ENCODE measurements at regions not wholly inside any gene's neighbourhood (a gene's known extent, or its start where the extent isn't known, plus 50 kb on each side); places are given as distances from the start of the nearest gene placed in this dataset.

DNA sequence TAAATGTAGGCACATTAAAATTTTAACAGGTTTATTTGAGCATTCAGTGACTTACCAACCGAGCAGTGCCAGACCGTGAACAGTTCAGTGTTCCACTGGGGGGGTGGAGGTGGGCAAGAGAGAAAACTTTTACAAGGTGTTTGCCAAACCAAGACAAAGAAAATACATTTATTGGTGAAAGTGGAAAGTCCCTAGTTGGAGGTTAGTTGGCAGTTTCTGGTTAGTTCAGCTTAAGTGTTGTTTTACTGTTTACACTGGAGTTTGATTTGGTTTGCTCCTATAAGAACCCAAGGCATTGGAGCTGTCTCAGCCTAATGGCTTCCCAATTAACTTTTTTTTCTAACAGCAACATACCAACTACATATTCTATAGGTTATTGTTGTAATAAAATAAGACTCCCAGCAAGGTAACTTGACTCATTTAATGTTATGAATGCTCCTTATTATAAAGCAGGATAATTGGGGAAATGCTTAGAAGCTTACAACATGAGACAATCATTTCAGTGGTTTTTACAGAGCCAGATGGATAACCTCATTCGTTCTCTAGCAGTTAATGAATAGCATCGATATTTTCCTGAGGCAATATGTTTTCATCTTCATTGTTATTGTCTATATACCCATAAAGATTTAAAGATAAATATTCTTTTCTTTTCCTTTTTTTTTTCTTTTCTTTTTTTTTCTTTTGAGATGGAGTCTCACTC is 115.8 kb downstream of the ETNK1 start:
- DNase-seq, result no peak

DNA sequence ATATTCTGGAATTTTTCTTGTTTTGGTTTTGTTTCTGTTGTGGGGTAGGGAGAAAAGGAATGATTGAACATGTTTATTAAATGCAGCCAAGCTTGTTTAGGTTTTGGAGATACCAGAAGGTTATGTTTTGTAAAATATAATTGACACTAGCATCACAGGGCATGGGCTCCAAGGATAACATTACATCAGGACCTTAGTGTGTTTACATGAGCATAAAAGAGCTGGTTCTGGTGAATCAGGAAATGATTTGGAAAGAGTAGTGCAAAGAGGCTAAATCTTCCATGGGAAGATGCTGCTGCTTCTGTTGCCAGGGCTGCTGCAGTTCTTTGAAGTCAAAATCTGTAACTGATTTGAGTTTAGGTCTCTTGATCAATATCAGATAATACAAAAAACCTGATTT is 118.7 kb downstream of the ETNK1 start:
- DNase-seq, result no peak

DNA sequence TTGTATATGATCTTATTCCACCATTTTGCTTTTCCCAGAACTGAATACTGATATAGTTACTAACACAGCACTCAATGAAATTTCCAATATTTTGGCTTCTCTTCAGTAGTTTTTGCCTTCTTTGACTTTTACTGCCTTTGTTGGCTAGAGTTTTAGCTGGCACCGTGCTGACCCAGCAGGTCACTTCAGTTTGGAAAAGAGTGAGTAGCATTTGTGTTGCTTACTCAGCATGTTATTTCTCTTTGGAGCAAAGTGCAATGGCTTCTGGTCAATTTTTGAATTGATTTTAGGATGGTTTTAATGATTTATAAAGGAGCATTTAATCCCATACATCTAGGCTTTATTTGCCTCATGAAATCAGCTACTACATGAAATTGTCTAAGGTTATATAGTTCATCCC is 119.2 kb downstream of the ETNK1 start:
- DNase-seq, result no peak

DNA sequence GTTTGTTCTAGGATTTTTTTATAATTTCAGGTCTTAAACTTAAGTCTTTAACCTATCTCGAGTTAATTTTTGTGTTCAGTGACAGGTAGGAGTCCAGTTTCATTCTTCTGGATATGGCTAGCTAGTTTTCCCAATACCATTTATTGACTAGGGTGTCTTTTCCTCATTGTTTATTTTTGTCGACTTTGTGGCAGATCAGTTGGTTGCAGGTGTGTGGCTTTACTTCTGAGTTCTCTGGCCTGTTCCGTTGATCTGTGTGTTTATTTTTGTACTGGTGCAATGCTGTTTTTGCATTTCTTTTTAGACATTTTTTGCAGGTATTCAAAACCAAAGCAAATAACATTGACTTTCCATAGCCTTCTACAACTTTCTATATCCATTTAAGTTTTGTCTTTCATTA is 121.7 kb downstream of the ETNK1 start:
- DNase-seq, result no peak

DNA sequence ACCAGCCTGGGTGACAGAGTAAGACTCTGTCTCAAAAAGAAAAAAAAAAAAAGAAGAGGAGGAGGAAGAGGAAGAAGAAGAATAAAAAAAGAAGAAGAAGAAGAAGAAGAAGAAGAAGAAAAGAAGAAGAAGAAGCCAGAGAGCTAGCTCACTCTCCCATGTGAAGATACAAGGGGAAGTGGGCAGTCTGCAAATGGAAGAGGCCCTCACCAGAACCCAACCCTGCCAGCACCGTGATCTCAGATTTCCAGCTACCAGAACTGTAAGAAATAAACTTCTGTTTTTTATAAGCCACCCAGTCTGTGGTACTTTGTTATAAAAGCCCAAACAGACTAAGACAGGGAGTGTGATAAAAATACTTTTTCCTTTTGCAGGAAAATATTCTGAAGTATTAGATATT is 130.7 kb downstream of the ETNK1 start:
- no peak for DNase-seq

DNA sequence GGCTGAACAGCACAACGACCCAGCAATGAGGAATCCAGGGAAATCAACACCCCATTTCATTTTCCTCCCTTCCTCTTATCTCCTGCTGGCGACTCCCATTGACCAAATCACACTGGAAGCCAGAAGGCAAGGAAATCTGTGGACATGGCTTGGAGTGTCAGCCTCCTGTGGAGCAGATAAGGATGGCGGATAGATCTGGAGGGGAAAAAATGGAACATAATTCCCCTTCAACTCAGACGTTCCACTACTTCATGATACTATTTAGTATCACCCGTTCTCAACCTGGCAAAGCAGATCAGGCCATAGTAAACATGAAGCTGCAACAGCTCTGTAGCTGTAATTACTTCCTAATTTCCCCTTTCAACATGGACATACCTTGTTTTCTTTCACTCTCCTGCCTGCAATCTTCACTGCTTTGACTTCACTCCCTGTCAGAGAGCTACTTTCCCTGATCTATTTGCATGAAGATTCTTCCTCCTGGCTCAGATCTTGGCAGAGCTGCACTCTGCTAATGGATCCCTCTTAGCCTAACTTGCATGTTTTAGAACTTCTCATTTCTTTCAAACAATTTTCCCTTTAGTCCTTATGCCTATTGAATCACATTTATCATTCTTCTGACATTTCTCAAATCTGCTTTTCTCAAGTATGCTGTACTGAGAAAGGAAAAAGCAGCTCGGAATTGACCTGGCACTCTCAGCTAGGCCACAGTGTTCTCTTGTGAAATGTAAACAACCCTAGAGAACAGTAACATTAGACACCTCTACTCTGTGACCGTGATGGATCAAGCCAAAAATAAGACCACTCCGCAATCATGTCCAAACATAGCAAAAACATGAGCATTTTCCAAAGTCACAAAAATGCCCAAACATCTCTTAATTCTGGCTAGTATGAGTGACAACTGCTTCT is 135.1 kb downstream of the ETNK1 start:
- DNase-seq, result no peak

DNA sequence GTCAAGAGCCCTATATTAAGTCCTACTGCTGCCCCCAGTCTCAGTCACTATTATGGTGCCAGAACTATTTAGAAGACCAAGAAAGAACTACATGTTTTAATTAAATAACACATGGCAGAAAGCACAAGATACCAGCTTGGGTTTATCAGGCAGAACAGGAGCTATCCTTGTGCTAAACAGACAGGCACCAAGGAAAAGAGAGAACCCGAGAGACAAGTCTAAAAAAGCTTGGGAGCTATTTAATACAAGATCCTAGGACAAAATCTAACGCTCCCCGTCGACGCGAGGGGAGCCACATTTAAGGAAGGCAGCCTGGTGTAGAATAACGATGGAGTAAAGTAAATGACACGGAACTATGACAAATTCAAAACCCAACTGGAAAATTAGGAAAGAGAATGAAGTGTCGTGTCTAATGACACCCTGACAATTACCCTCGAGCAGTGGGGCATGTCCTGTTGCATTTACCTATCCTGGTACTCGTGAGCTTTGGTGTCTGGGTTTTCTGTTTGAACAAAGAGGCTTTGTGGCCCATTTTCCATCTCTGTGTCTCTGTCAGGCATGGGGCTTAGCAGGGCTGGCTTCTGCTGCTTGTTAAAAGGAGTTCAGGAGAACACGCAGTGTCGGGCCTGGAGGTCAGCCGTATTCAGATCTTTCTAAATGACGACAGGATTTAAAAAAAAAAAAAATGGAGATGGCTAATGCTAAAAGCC is 140.6 kb downstream of the ETNK1 start:
- no peak for DNase-seq

DNA sequence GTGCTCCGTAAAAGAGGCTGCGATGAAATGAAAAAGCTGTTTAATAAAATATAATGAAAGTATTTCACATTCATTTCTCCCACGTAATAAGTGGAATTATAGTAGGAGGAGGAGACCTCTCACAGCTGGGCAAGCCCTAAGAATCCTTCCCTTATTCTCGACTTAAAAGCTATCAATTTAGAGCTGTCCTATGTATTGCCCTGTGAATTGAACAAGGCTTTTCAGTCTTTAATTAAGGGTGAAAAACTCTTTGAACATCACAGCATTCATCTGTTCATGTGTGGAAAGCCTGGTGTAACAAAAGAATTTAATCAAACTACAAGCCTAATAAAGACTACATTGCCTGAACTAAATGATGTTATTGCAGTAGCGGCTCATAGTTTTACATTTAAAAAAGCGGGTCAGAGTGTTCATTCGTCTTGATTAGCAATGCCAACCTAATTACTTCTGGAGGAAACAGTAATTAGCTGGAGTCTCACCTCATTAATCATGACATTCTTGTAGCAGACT is 142.0 kb downstream of the ETNK1 start:
- no peak for DNase-seq

DNA sequence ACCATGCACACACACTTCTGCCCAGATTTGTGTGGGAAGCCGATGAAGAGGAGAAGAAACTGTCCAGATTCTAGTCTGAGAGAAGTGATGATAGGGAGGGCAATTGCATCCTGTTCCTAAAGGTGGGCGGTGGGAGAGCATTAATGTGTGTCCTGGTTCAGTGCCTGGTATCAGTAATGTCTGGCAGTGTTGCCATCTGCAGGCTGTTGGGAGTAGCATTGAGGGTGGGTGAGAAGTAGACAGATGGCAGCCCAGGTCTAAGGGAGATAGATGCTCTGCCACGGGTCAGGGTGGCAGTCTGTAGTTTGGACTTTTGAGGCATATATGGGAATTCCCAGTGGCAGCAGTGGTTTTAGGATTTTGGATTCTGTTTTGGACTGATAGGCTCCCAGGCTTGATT is 156.4 kb downstream of the ETNK1 start:
- no peak for DNase-seq

DNA sequence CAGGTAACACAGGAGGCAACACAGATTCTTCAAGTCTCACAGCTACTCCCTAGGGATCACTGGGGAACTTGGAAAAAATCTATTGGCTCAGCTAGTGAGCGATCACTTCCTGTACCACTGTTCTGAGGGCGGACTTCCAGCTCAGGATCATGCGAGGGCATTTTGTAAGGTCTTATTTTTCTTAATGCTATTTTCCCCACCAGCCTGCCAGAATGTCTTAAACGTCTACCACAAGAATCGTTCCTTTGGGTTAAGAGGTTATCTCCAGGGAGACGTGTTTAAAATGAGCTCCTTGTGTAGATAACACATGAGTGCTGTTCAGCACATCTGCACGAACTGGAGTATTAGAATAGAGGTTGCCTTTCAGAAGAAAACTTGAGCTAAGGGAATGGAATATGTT is 162.6 kb downstream of the ETNK1 start:
- DNase-seq, result no peak

DNA sequence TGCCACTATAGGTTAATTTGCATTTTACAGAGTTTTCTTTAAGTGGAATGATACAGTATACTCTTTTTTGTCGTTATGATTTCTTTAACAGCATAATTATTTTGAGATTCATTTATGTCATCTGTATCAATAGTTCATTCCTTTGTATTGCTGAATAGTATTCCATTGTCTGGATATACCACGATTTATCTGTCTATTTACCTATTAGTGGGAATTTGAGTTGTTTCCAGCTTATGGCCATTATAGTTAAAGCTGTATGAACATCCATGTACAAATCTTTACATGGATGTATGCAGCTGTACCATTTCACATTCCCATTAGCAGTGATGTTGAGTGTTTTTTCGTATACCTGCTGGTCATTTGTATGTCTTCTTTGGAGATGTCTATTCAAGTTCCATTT is 163.9 kb downstream of the ETNK1 start:
- DNase-seq, result no peak

DNA sequence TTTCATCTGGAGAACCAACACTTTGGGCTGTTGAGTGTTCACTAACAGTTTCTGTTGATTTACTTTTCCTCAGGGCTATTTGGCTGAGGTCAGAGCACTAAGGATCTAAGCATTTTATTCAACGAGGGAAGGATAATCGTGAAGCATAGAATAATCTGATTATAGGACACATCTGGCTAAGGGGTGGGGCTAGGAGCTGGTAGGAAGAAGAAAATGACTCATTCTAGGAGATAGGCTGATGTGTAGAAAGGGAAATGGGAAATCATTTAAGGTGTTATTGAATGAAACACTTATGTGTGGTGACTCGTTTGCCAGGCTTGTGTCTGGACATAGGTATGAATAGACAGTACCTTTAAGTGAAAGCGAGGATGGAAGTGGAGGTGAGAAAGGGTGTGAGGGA is 167.2 kb downstream of the ETNK1 start:
- DNase-seq, result no peak

DNA sequence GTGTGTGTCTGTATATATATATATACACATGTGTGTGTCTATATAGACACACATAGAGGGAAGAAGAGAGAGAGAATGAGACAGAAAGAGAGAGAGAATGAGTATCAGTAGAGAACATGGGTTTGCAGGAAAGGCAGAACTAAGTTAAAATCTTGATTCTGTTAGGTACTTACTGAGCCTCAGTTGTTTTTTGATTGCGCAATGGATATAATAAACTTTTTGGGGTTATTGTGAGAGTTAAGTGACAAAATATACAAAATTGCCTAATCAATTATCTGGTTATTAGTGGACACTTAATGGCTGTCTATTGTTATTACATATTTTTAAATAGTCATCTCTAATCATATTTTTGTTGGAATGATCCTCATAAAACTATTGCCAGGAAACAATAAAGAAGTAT is 169.0 kb downstream of the ETNK1 start:
- no peak for DNase-seq

DNA sequence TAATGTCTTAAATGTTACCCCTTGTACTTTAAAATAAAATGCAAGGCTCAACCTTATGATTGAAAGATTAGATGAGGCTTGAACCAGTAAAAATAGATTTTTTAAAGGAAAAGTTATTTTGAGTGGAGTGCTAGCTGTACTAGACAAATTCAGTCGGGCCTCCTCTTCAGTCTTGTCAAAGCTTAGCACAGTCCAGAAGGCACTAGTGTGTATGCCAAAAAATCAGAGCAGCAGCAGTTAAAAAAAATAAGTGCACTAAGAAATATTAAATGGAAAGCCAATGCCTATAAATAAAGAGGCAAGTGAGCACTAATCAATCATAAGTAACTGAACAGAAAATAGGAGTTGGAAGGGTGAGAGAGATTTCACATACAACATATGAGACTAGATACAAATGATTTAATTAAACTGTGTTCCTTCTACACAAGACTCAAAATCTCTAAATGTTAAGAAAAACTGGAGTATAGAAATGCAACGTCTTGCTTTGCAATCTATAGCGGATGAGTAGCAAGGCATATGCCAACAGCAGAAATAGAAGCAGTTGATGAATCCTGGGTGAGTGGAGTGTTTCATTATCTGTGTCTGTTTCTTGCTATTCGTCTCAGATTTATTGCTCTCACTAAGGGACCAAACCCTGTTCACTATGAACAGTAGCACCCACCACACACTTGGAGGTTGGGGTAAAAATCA is 172.1 kb downstream of the ETNK1 start:
- no peak for DNase-seq

DNA sequence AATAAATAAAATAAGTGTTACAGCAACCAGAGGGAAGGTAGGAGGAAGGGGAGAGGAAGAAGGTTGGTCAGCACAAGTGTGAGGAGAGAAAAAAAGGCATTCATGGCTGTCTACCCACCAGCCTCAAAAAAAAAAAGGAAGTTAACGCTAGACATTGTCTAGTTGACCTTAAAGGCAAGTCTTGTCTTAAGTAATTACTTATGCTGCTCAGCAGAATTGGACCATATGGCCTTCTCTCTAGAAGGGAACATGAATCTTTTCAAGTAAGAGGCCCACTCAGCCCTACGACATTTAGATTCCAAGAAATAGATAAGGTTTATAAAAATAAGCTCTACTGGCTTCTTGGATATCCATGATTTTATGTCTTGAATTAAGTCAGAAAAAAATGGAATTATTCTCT is 172.7 kb downstream of the ETNK1 start:
- no peak for DNase-seq

DNA sequence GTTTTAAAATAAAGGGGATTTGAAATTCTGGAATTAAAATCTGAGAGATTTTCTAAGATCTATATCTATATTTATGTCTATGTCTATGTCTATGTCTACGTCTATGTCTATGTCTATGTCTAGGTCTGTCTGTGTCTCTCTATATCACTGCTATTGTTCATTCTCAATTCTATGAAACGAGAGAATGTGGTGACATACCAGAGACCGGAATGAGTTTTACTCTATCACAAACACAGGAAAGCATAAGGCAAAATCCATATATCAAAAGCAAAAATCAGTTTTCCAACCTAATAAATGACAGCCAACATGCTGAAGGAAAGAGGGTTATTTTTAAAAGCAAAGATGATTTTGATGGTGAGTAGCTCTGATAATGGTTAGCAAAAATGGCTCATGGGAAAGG is 173.1 kb downstream of the ETNK1 start:
- no peak for DNase-seq

DNA sequence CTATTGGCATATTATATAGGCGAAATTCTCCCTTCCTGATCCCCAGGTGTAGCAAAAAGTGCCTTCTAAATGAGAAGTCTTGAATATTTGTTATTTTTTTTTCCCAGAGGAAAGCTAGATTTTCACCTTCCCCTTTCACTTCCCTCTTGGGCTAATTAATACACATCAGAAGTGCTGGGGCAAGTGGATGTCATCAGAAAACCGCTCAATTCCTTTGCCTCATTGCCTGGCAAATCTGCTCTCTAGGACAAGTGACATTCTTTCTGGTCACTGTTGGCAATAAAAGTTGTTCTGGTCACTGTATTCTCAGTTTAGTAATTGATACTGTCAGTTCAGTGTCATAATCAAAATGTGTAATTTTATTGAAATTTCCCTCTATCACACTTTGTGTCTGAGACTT is 174.5 kb downstream of the ETNK1 start:
- no peak for DNase-seq

DNA sequence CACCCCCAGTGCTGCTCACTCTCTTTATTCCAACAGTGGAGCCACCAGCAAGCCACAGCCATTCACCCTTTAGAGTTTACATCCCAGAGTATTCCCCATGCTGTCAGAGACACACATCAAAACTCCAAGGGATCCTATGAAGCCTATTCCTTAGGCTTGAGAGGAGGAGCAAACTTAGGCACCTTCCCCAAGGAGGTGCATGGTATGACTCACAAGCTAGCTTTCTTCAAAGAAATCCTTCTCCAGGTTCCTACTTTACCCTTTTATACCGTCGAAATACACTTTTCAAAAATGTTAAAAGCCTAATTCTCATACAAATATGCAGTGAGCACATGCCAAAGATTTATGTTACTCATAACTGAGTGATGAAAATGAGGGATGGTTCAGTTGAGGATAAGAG is 175.4 kb downstream of the ETNK1 start:
- no peak for DNase-seq

DNA sequence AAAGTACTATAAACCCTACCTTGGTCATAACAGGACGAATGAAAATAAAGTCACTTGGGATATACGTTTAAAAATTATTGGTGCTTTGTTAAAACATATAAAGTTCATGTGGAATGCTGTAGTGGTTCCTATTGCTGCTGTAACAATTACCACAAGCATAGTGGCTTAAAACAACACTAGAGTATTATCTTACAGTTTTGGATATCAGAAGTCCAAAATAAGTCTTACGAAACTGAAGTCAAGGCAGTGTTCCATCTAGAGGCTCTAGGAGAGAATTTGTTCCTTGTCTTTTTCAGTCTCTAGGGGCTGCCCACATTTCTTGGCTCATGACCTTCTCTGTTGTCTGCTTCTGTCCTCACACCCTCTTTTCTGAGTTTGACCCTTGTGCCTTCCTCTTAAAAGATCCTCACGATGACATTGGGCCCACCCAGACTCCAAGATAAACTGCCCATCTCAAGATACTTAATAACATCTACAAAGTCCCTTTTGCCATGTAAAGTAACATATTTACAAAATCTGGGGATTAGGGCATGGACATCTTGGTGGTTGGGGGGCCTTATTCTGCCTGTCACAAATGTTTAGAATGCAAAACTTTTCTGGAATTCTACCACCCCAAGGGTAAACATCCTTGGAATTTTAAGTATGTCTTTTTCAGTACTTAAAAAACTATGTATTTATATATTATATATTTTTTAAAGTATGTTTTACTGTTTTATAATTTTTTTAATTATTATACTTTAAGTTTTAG is 178.1 kb downstream of the ETNK1 start:
- DNase-seq, result no peak

DNA sequence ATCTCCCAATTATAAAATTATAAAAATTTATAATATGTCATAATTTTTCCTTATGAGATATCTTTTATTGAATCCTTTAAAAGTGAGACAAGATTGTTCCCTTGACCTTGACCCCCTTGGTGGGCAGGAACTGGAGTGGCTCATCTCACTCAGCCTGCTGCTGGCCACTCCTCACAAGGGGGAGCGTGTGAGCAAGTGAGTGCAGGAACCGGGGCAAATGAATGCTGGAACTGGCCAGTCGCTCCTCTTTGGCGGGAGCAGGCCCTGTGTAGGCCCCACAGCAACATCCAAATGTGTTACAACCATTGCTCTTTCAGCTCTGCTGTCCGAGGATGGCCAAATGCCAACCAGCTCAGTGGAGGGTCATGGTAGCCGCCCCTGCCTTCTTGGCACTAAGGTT is 178.8 kb downstream of the ETNK1 start:
- DNase-seq, result no peak

DNA sequence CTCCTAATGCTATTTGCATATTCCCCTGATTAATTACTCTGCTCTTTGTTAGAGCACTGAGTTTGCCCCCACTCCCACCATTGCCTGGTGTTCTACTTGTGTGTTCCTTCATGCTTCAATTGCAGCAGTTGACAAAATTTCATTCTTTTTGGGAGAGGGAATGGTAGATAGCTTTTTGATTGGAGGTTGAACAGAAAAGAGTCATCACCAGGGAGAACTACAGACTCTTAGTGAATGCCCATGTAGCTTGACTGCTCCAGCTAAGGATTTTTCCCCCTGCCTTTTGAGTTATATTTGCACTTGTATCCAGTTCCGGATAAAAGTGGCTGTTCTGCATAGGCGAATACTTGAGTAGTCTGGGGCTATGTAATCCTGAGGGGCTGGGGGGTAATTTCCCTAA is 183.9 kb downstream of the ETNK1 start:
- DNase-seq, result no peak

DNA sequence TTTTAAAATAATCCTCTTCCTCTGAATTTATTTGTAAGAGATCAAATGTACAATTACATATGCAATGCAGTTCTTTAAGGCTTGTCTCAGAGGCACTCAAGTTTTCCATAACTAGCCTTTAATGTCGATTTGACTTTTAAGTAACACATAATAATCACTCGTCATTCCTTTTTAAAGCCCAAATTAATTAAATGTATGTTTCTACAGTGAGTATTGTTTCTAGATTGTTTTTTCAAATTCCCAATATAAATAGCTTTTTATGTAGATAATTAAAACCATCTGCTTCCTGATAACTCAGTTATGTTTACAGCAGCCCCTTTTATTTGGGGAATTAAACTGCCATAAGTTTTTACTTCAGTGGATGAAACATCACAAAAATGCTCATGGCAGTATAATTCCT is 185.1 kb downstream of the ETNK1 start:
- DNase-seq, result no peak

Data from NCI-H1048 (cell line).